Kidney epithelial cell (primary cell): ENCODE measurements at regions not wholly inside any gene's neighbourhood (a gene's known extent, or its start where the extent isn't known, plus 50 kb on each side); places are given as distances from the start of the nearest gene placed in this dataset.
A peak's percentile ranks its signal among the peaks of the same experiment; 100 is the strongest.

ENCODE experiments used
- DNase-seq: peaks from one replicate; pipeline ENCODE4 v3.0.0-alpha.2; 2010; ENCODE audit warnings: low read depth
- H3K27me3 ChIP-seq: 2 replicates; pipeline ENCODE4 v1.6.0; 2011; ENCODE audit warnings: low read length; ENCODE audit not compliant: control insufficient read depth, insufficient read depth
- H3K36me3 ChIP-seq: 2 replicates; pipeline ENCODE4 v1.5.1; 2011; ENCODE audit warnings: low read length; ENCODE audit not compliant: control insufficient read depth, insufficient read depth
- H3K4me3 ChIP-seq: 2 replicates; pipeline ENCODE4 v1.5.1; 2011; ENCODE audit warnings: low read depth, mild to moderate bottlenecking, control low read depth, low read length
- TF ChIP-seq, protein P1 (sequence below): IDR thresholded peaks from 2 replicates; pipeline ENCODE4 v1.5.1; 2011; ENCODE audit warnings: mild to moderate bottlenecking, moderate library complexity, low read length, control low read depth, inconsistent platforms; ENCODE audit not compliant: insufficient read depth, poor library complexity, severe bottlenecking

DNA sequence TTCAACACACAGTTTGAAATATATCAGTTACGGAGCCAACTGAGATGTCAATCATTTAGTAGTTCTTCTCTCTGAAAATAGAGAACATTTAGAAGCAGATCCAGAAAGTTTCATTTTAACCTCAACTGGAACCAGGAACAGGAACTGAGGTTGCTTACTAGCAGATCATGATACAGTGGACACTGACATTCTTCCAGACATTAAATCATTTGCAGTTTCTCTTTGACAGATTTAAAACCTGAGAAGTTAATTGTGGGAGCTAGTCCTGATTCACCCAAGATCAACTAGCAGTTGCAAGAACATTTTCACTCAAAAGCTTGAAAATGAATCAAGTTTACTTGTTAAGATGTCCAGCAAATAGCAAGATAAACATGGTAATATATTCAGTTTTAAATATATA, 135.4 kb downstream of the SLC17A6 start:
- Histone ChIP-seq H3K4me3 (no peak overlapping the region), H3K36me3 (no peaks in the 10 kb centered on the region), H3K27me3 (no peaks in the 10 kb centered on the region)
- TF ChIP-seq, protein P1, sequence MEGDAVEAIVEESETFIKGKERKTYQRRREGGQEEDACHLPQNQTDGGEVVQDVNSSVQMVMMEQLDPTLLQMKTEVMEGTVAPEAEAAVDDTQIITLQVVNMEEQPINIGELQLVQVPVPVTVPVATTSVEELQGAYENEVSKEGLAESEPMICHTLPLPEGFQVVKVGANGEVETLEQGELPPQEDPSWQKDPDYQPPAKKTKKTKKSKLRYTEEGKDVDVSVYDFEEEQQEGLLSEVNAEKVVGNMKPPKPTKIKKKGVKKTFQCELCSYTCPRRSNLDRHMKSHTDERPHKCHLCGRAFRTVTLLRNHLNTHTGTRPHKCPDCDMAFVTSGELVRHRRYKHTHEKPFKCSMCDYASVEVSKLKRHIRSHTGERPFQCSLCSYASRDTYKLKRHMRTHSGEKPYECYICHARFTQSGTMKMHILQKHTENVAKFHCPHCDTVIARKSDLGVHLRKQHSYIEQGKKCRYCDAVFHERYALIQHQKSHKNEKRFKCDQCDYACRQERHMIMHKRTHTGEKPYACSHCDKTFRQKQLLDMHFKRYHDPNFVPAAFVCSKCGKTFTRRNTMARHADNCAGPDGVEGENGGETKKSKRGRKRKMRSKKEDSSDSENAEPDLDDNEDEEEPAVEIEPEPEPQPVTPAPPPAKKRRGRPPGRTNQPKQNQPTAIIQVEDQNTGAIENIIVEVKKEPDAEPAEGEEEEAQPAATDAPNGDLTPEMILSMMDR = no peak
- DNase-seq = no peak

DNA sequence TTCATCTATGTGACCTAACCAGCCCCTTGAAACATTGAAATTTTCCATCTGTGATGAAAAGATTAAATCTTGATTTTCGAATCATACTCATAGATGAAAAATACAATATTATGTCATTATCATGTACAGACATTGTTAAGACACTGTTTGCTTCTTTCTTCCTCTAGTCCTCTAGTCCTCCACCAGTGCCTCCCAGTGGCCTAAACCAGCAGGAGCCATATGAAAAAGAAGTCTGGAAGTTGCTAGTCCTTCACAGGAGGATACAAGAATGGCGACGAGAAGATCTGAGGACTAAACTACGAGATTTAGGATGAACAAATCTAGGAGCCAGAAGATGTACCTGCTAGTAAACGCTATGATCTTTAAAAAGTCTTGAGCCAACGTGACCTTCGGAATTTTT, 134.1 kb downstream of the SLC17A6 start:
- no peak overlapping the region for H3K4me3 ChIP-seq
- no peak for DNase-seq
- TF ChIP-seq, protein P1 = peak; percentile 5
- no peaks in the 10 kb centered on the region for H3K27me3 ChIP-seq
- no peaks in the 10 kb centered on the region for H3K36me3 ChIP-seq

DNA sequence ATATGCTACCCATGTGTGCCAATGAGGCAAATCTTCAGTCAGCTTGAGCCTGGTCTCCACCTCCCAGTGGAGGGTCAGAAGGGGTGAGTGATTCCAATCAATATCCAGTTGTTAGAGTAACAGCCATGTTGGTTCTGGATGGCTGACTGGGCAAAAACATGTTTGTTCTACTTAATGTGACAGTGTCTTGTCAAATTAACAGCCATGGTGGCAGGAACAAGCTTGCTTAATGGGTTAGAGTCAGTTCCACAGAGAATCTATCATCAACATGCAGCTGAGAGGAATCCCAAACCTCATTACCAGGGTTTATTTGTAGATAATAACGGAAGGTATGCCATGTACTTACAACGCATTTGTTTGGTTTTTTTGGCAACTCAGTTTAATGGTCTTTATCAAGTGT, 133.2 kb downstream of the SLC17A6 start:
- TF ChIP-seq, protein P1 = no peak
- no peak for DNase-seq
- Histone ChIP-seq H3K4me3 (no peak overlapping the region), H3K36me3 (no peaks in the 10 kb centered on the region), H3K27me3 (no peaks in the 10 kb centered on the region)

- no peak overlapping the region for H3K4me3 ChIP-seq
- TF ChIP-seq, protein P1 = no peak
- H3K27me3 ChIP-seq = no peaks in the 10 kb centered on the region
- DNase-seq = no peak
- no peaks in the 10 kb centered on the region for H3K36me3 ChIP-seq
Measured at GRCh38 chr11:22467741-22468140, 129.6 kb downstream of the SLC17A6 start.

DNA sequence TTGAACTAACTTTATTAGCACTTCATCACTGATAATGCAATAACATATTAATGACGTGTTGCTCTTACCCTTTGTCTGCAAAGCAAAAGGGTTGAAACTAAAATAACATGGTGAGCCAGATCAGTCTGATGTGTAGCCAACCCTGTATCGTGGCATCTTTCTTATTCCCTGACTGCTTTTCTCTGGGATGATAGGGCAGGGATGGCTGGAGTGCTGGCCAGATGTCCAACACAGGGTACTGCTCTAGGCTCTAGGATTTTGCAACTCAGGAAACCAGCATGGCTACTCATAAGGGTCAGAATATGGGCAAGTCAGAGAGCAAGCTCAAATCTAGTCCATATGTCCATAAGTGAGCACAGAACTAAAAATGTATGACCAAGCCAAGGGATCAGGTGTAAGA, 129.1 kb downstream of the SLC17A6 start:
- DNase-seq = no peak
- H3K4me3 ChIP-seq = no peak overlapping the region
- no peaks in the 10 kb centered on the region for H3K36me3 ChIP-seq
- TF ChIP-seq, protein P1 = no peak
- H3K27me3 ChIP-seq = no peaks in the 10 kb centered on the region

DNA sequence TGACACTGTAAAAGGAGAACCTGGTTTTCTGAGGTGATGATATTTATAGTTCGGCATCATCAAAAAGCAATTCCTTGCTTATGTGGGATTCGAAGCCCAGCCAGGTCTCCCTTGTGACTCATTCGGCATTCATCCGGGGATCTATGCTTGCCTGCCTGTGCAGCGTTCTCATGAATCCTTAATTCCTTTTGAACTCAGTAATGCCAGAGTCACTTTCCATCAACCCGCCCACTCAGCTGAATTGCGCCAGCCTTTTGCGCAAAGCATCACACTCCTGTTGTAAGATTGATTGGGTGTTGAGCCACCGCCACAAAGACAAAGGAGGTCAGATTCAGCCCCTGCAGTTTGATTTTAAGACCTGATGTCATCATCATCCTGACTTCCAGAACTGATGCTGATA, 128.6 kb downstream of the SLC17A6 start:
- H3K27me3 ChIP-seq = no peaks in the 10 kb centered on the region
- DNase-seq = peak; percentile 56
- TF ChIP-seq, protein P1 = no peak
- H3K36me3 ChIP-seq = no peaks in the 10 kb centered on the region
- H3K4me3 ChIP-seq = no peak overlapping the region
